ENCODE measurements at regions not wholly inside any gene's neighbourhood (a gene's known extent, or its start where the extent isn't known, plus 50 kb on each side); places are given as distances from the start of the nearest gene placed in this dataset.

GRCh38 chr16:79810449-79811189, 210.1 kb upstream of the MAF start:
- TF ChIP-seq CTCF (conservative IDR thresholded peaks at IDR 0.05; ENCODE audit: low read length): no peak
- TF ChIP-seq EZH2phosphoT487 (IDR thresholded peaks at IDR 0.05; ENCODE audit: borderline replicate concordance): no peak
